Tibial artery (tissue), 4 donors: ENCODE measurements at regions not wholly inside any gene's neighbourhood (a gene's known extent, or its start where the extent isn't known, plus 50 kb on each side); places are given as distances from the start of the nearest gene placed in this dataset.
A peak's percentile ranks its signal among the peaks of the same experiment; 100 is the strongest.

Experiments
- DNase-seq, 2 donors: peaks; one replicate each; pipeline ENCODE4 v3.0.0-alpha.2; 2019
- H3K27ac ChIP-seq, 2 donors: fragments of 200-600 bp; sonication (generic) in 1 of 2; 1 replicate in 1 of 2; 2 replicates in 1 of 2; pipeline ENCODE4 v1.5.1; 2018 to 2019; ENCODE audit warnings: mild to moderate bottlenecking in 1 of 2
- H3K27me3 ChIP-seq, 2 donors: fragments of 200-600 bp; sonication (generic) in 1 of 2; one replicate each; pipeline versions ENCODE4 v1.5.1 to v1.6.0; 2016 to 2019
- H3K36me3 ChIP-seq, 3 donors: fragments of 200-600 bp; sonication (generic) in 2 of 3; one replicate each; pipeline ENCODE4 v1.5.1; 2016 to 2019; ENCODE audit warnings: mild to moderate bottlenecking in 2 of 3
- H3K4me1 ChIP-seq, 4 donors: fragments of 200-600 bp; sonication (generic) in 2 of 4; 1 replicate in 3 of 4; 2 replicates in 1 of 4; pipeline ENCODE4 v1.5.1; 2016 to 2019
- H3K4me3 ChIP-seq, 2 donors: fragments of 200-600 bp; sonication (generic) in 1 of 2; 1 replicate in 1 of 2; 2 replicates in 1 of 2; pipeline ENCODE4 v1.5.1; 2018 to 2019; ENCODE audit warnings: mild to moderate bottlenecking in 2 of 2
- H3K9me3 ChIP-seq, 3 donors: fragments of 200-600 bp; sonication (generic) in 1 of 3; one replicate each; pipeline ENCODE4 v1.5.1; 2016 to 2019
- CTCF ChIP-seq, 2 experiments: fragments of 200-600 bp in 1 of 2; fragments of 450-650 bp in 1 of 2; IDR thresholded peaks; one replicate each; pipeline ENCODE4 v1.5.1; 2017 to 2019; ENCODE audit warnings: antibody characterized with exemption in 2 of 2, mild to moderate bottlenecking in 1 of 2, moderate library complexity in 1 of 2
- intact Hi-C: fragments of 100-400 bp; cut with DNase I; formaldehyde crosslinking; loops from one replicate; pipeline ENCODE4 v1.15.0; 2023; ENCODE audit warnings: low total_unique reads

- intact Hi-C loops, result no loop called here
- Histone ChIP-seq H3K27ac (no peak overlapping the region), H3K4me3 (no peak overlapping the region), H3K27me3 (peaks cover 0 to 3% of the 10 kb centered on the region in 2 donors), H3K4me1 (no peaks in the 10 kb centered on the region), H3K36me3 (no peaks in the 10 kb centered on the region), H3K9me3 (no peaks in the 10 kb centered on the region)
- no peak for TF ChIP-seq CTCF (IDR thresholded peaks at IDR 0.05)
- no peak for DNase-seq
Measured at GRCh38 chr12:4843907-4844306, 65.8 kb upstream of the KCNA1 start.

- H3K36me3 ChIP-seq, result no peaks in the 10 kb centered on the region
- DNase-seq, result no peak
- peaks cover 0 to 3% of the 10 kb centered on the region in 2 donors for H3K27me3 ChIP-seq
- no peak overlapping the region for H3K27ac ChIP-seq
- no peak overlapping the region for H3K4me3 ChIP-seq
- H3K9me3 ChIP-seq, result no peaks in the 10 kb centered on the region
- intact Hi-C loops, result no loop called here
- H3K4me1 ChIP-seq, result no peaks in the 10 kb centered on the region
- no peak for TF ChIP-seq CTCF (IDR thresholded peaks at IDR 0.05)
Measured at GRCh38 chr12:4847713-4848112, 62.0 kb upstream of the KCNA1 start.

DNA sequence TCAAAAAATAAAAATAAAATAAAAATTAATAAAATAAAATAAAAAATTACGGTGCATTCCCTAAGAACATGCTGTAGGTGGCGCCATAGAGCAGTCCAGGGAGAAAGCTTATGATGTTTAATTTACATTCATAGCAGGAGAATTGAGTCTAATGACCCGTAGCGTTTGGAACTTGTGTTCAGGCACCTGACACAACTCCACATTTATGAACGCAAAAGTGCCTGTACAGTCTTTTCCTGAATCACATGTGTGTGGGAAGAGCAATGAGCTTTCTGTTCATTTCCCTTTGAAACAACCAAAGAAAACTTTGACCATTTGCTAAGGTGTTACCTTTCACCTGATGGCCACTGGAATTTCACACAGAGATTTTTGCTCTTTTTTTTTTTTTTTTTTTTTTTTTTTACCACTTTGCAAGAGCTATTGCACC is 60.6 kb upstream of the KCNA1 start:
- H3K4me1 ChIP-seq, result no peaks in the 10 kb centered on the region
- no peaks in the 10 kb centered on the region for H3K9me3 ChIP-seq
- DNase-seq, result no peak
- no peak overlapping the region for H3K27ac ChIP-seq
- intact Hi-C loops, result no loop called here
- no peaks in the 10 kb centered on the region for H3K36me3 ChIP-seq
- H3K4me3 ChIP-seq, result no peak overlapping the region
- TF ChIP-seq CTCF (IDR thresholded peaks at IDR 0.05), result peak; percentile 25 to 92
- H3K27me3 ChIP-seq, result peaks cover 0 to 3% of the 10 kb centered on the region in 2 donors

DNA sequence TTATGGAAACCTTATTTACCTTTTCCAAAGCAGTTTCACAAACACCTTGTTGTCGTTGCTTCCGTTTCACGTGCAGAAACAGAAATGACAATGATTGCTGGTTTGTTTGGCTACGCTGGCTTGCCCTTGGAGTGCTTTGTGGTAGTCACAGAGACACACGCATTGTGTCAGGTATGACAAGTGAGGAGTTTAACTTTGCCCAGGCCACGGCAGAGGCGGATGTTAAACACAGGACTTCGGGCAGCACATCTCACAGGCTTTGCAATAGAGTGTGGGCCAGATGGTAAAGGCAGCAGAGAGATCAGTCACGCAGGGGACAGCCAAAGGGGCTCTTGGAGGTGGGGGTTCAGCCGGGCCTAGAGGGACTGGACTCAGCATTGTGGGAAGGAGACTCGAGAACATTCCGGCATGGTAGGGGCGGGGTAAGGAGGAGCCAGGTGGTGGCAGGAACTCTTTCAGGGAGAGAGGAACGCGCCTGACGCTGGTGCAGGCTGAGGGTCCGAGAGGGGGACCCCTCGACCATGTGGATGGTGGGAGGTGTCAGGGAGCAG is 59.8 kb upstream of the KCNA1 start:
- DNase-seq, result no peak
- Histone ChIP-seq H3K4me3 (no peak overlapping the region), H3K36me3 (no peaks in the 10 kb centered on the region), H3K27ac (no peak overlapping the region), H3K9me3 (no peaks in the 10 kb centered on the region), H3K4me1 (no peaks in the 10 kb centered on the region), H3K27me3 (peaks cover 0 to 3% of the 10 kb centered on the region in 2 donors)
- intact Hi-C loops, result loop anchor here (5.0 kb wide), 1 partner anchor 242 kb away; no protein-coding TSS in a partner anchor
- no peak for TF ChIP-seq CTCF (IDR thresholded peaks at IDR 0.05)

DNA sequence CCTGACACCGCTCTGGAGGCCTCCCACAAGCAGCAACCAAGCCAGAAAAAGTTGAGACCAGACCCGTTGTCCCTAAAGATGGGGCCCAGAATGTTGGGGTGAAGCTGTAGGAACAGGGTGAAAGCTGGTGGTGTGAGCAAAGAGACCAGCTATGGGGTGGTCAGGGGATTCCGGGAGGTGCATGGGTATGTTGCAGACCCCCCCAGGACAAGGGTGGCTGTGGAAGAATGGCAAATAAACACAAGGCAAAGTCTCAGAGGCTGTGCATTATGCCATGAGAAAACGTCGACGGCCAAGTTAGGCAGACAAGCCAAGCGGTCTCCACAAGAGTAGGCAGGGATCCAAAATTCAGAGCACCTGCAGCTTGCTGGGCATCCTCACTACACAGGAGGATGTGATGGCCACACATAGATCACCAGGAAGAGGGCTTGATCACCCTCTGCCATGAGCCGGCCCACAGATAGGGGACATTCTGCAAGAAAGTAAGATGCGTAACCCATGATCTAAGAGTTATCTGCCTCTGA is 58.8 kb upstream of the KCNA1 start:
- Histone ChIP-seq H3K4me1 (no peaks in the 10 kb centered on the region), H3K4me3 (no peak overlapping the region), H3K9me3 (no peaks in the 10 kb centered on the region), H3K27me3 (peaks cover 0 to 3% of the 10 kb centered on the region in 2 donors), H3K36me3 (no peaks in the 10 kb centered on the region), H3K27ac (no peak overlapping the region)
- no peak for TF ChIP-seq CTCF (IDR thresholded peaks at IDR 0.05)
- intact Hi-C loops, result loop anchor here (5.0 kb wide), 1 partner anchor 241 kb away; no protein-coding TSS in a partner anchor
- DNase-seq, result no peak
